ENCODE measurements at regions not wholly inside any gene's neighbourhood (a gene's known extent, or its start where the extent isn't known, plus 50 kb on each side); places are given as distances from the start of the nearest gene placed in this dataset.

DNA sequence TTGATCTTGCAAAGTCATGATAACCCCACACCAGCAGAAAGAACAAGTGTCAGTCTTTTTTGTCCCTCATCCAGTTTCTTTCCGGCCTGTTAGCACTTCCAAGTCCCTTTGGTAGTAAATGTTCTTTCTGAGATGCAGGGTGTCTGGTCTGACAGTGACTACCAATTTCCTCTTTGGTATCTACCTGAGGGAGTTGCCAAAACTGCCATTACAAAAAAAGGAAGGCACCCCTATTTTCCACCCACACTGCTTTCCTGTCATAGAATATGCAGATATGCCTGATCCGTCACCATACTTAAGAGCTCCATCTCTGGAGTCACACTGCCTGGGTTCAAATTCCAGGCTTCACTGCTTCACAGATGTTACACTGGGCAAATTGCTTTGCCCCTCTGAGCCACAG is 72.4 kb downstream of the ZNF281 start:
- intact Hi-C loops (cut with DNase I), result no loop called here
- Histone ChIP-seq H3K27me3 (ENCODE audit: control insufficient read depth, insufficient read depth, low read length) (no peaks in the 10 kb centered on the region), H3K4me3 (ENCODE audit: low read length in 3 of 3) (no peak overlapping the region), H3K4me1 (ENCODE audit: control insufficient read depth in 2 of 3, insufficient read depth in 2 of 3, low read depth in 1 of 3, low read length in 3 of 3) (no peaks in the 10 kb centered on the region), H3K9ac (ENCODE audit: low read length in 3 of 3) (no peak overlapping the region), H3K27ac (ENCODE audit: low read depth in 2 of 2, low read length in 2 of 2) (no peak overlapping the region), H3K36me3 (ENCODE audit: control insufficient read depth in 2 of 3, insufficient read depth in 3 of 3, low read length in 3 of 3) (no peaks in the 10 kb centered on the region), H3K9me3 (ENCODE audit: control insufficient read depth in 2 of 3, insufficient read depth in 1 of 3, low read length in 3 of 3) (no peaks in the 10 kb centered on the region)
- FAIRE-seq (no peak), DNase-seq (no peak)
- TF ChIP-seq, protein P1, sequence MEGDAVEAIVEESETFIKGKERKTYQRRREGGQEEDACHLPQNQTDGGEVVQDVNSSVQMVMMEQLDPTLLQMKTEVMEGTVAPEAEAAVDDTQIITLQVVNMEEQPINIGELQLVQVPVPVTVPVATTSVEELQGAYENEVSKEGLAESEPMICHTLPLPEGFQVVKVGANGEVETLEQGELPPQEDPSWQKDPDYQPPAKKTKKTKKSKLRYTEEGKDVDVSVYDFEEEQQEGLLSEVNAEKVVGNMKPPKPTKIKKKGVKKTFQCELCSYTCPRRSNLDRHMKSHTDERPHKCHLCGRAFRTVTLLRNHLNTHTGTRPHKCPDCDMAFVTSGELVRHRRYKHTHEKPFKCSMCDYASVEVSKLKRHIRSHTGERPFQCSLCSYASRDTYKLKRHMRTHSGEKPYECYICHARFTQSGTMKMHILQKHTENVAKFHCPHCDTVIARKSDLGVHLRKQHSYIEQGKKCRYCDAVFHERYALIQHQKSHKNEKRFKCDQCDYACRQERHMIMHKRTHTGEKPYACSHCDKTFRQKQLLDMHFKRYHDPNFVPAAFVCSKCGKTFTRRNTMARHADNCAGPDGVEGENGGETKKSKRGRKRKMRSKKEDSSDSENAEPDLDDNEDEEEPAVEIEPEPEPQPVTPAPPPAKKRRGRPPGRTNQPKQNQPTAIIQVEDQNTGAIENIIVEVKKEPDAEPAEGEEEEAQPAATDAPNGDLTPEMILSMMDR (IDR thresholded peaks at IDR 0.05; ENCODE audit: borderline replicate concordance, extremely low read depth, insufficient read depth), result no peak

DNA sequence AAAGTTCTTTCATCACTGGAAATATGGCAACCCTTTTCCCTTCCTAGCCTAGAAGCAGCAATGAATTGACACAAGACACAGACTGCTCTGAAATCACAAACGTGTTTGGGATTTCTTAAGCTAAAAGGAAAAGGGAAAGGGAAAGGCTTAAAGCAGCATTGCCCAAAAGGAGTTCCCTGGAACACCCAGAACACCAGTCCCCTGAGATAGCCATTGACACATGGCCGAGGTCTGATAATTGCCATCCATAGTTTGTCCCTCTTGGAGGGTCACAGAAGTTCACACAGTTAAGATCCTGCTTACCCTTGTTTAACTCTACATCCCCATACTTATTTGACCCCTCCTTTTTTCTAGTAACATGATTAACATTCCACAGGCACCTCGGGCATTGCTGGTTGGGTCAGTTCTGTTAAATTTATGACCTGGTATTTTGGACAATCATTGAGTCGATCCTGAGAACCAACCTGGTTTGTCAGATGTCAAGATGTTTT is 72.9 kb downstream of the ZNF281 start:
- H3K27ac ChIP-seq (ENCODE audit: low read depth in 2 of 2, low read length in 2 of 2), result no peak overlapping the region
- H3K9ac ChIP-seq (ENCODE audit: low read length in 3 of 3), result no peak overlapping the region
- no peaks in the 10 kb centered on the region for H3K4me1 ChIP-seq (ENCODE audit: control insufficient read depth in 2 of 3, insufficient read depth in 2 of 3, low read depth in 1 of 3, low read length in 3 of 3)
- FAIRE-seq (no peak), DNase-seq (no peak)
- TF ChIP-seq, protein P1 (IDR thresholded peaks at IDR 0.05; ENCODE audit: borderline replicate concordance, extremely low read depth, insufficient read depth), result no peak
- no peak overlapping the region for H3K4me3 ChIP-seq (ENCODE audit: low read length in 3 of 3)
- no peaks in the 10 kb centered on the region for H3K27me3 ChIP-seq (ENCODE audit: control insufficient read depth, insufficient read depth, low read length)
- intact Hi-C loops (cut with DNase I), result no loop called here
- H3K9me3 ChIP-seq (ENCODE audit: control insufficient read depth in 2 of 3, insufficient read depth in 1 of 3, low read length in 3 of 3), result no peaks in the 10 kb centered on the region
- no peaks in the 10 kb centered on the region for H3K36me3 ChIP-seq (ENCODE audit: control insufficient read depth in 2 of 3, insufficient read depth in 3 of 3, low read length in 3 of 3)

DNA sequence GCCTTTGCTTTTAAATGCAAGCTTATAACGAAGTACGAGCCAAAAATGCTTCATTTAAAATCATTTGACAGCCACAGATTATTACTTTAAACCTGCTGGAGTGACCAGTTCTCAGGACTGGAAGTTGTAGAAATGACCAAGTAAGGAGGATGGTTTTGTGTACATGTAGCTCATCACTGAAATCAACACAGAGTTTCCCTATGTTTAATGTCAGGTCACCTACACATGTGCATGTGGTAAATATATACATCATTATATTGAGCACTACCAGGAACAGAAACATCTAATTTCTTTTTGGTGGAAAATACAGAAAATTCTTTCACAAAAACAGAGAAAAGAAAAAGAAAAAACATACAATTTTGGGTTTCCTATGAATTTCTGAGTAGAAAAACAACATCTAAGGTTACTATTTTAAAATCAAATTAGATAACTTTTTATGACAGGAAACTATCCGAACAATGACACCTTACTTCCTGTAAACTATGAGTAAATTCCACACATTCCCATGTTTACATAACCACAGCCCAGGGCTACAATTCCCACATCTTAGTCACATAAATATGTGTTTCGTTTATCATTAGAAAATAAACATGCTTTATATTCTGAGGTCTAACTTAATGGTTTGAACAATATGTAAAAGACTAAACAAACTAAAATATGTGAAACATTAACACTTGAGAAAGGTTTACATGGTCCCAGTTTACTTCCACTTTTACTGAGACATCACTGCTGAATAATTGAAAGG is 73.6 kb downstream of the ZNF281 start:
- Histone ChIP-seq H3K4me3 (ENCODE audit: low read length in 3 of 3) (no peak overlapping the region), H3K36me3 (ENCODE audit: control insufficient read depth in 2 of 3, insufficient read depth in 3 of 3, low read length in 3 of 3) (no peaks in the 10 kb centered on the region), H3K4me1 (ENCODE audit: control insufficient read depth in 2 of 3, insufficient read depth in 2 of 3, low read depth in 1 of 3, low read length in 3 of 3) (no peaks in the 10 kb centered on the region), H3K9me3 (ENCODE audit: control insufficient read depth in 2 of 3, insufficient read depth in 1 of 3, low read length in 3 of 3) (no peaks in the 10 kb centered on the region), H3K27me3 (ENCODE audit: control insufficient read depth, insufficient read depth, low read length) (no peaks in the 10 kb centered on the region), H3K27ac (ENCODE audit: low read depth in 2 of 2, low read length in 2 of 2) (no peak overlapping the region), H3K9ac (ENCODE audit: low read length in 3 of 3) (no peak overlapping the region)
- DNase-seq (no peak), FAIRE-seq (no peak)
- TF ChIP-seq, protein P1 (IDR thresholded peaks at IDR 0.05; ENCODE audit: borderline replicate concordance, extremely low read depth, insufficient read depth), result no peak
- intact Hi-C loops (cut with DNase I), result no loop called here

Measured in kidney (tissue), 13 donors.